ENCODE measurements at regions not wholly inside any gene's neighbourhood (a gene's known extent, or its start where the extent isn't known, plus 50 kb on each side); places are given as distances from the start of the nearest gene placed in this dataset.

- DNase-seq (ENCODE audit: low spot score) (no peak), ATAC-seq (ENCODE audit: low read depth) (no peak)
- Histone ChIP-seq H3K4me3 (ENCODE audit: severe bottlenecking) (no peak overlapping the region), H3K36me3 (ENCODE audit: low read depth) (no peaks in the 10 kb centered on the region), H3K27ac (ENCODE audit: poor library complexity, severe bottlenecking) (no peak overlapping the region), H3K27me3 (ENCODE audit: insufficient read depth, poor library complexity, severe bottlenecking) (no peaks in the 10 kb centered on the region), H3K9me3 (ENCODE audit: severe bottlenecking) (no peaks in the 10 kb centered on the region), H3K4me1 (ENCODE audit: insufficient read depth, poor library complexity, severe bottlenecking) (no peaks in the 10 kb centered on the region)
- TF ChIP-seq, protein P1, sequence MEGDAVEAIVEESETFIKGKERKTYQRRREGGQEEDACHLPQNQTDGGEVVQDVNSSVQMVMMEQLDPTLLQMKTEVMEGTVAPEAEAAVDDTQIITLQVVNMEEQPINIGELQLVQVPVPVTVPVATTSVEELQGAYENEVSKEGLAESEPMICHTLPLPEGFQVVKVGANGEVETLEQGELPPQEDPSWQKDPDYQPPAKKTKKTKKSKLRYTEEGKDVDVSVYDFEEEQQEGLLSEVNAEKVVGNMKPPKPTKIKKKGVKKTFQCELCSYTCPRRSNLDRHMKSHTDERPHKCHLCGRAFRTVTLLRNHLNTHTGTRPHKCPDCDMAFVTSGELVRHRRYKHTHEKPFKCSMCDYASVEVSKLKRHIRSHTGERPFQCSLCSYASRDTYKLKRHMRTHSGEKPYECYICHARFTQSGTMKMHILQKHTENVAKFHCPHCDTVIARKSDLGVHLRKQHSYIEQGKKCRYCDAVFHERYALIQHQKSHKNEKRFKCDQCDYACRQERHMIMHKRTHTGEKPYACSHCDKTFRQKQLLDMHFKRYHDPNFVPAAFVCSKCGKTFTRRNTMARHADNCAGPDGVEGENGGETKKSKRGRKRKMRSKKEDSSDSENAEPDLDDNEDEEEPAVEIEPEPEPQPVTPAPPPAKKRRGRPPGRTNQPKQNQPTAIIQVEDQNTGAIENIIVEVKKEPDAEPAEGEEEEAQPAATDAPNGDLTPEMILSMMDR (IDR thresholded peaks at IDR 0.05; ENCODE audit: poor library complexity, severe bottlenecking): no peak
These were observed 396.9 kb upstream of the CBLB start for GRCh38 chr3:106265704-106266103.

- no peaks in the 10 kb centered on the region for H3K4me1 ChIP-seq (ENCODE audit: insufficient read depth, poor library complexity, severe bottlenecking)
- no peaks in the 10 kb centered on the region for H3K36me3 ChIP-seq (ENCODE audit: low read depth)
- TF ChIP-seq, protein P1 (IDR thresholded peaks at IDR 0.05; ENCODE audit: poor library complexity, severe bottlenecking): no peak
- no peak overlapping the region for H3K4me3 ChIP-seq (ENCODE audit: severe bottlenecking)
- ATAC-seq (ENCODE audit: low read depth) (no peak), DNase-seq (ENCODE audit: low spot score) (no peak)
- no peaks in the 10 kb centered on the region for H3K9me3 ChIP-seq (ENCODE audit: severe bottlenecking)
- no peaks in the 10 kb centered on the region for H3K27me3 ChIP-seq (ENCODE audit: insufficient read depth, poor library complexity, severe bottlenecking)
- H3K27ac ChIP-seq (ENCODE audit: poor library complexity, severe bottlenecking): no peak overlapping the region
These were observed 399.9 kb upstream of the CBLB start for GRCh38 chr3:106268696-106269095.

GRCh38 chr3:106272302-106272701, 403.5 kb upstream of the CBLB start:
- TF ChIP-seq, protein P1 (IDR thresholded peaks at IDR 0.05; ENCODE audit: poor library complexity, severe bottlenecking): no peak

DNA sequence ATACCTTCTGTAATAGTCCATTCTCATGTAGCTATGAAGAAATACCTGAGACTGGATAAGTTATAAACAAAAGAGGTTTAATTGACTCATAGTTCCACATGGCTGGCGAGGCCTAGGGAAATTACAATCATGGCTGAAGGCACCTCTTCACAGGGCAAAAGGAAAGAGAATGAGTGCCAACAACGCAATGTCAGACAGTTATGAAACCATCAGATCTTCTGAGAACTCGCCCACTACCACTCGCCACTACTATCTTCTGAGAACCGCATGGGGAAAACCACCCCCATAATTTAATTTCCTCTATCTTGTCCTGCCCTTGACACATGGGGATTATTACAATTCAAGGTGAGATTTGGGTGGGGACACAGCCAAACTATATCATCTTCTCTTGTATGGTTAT, 406.8 kb upstream of the CBLB start:
- Histone ChIP-seq H3K4me3 (ENCODE audit: severe bottlenecking) (no peak overlapping the region), H3K4me1 (ENCODE audit: insufficient read depth, poor library complexity, severe bottlenecking) (no peaks in the 10 kb centered on the region), H3K9me3 (ENCODE audit: severe bottlenecking) (no peaks in the 10 kb centered on the region), H3K27me3 (ENCODE audit: insufficient read depth, poor library complexity, severe bottlenecking) (no peaks in the 10 kb centered on the region), H3K36me3 (ENCODE audit: low read depth) (no peaks in the 10 kb centered on the region), H3K27ac (ENCODE audit: poor library complexity, severe bottlenecking) (no peak overlapping the region)
- TF ChIP-seq, protein P1 (IDR thresholded peaks at IDR 0.05; ENCODE audit: poor library complexity, severe bottlenecking): no peak
- ATAC-seq (ENCODE audit: low read depth) (no peak), DNase-seq (ENCODE audit: low spot score) (no peak)

More at GRCh38 chr3:106272302-106272701, 403.5 kb upstream of the CBLB start:
- Histone ChIP-seq H3K9me3 (ENCODE audit: severe bottlenecking) (no peaks in the 10 kb centered on the region), H3K36me3 (ENCODE audit: low read depth) (no peaks in the 10 kb centered on the region), H3K27me3 (ENCODE audit: insufficient read depth, poor library complexity, severe bottlenecking) (no peaks in the 10 kb centered on the region), H3K4me3 (ENCODE audit: severe bottlenecking) (no peak overlapping the region), H3K27ac (ENCODE audit: poor library complexity, severe bottlenecking) (no peak overlapping the region), H3K4me1 (ENCODE audit: insufficient read depth, poor library complexity, severe bottlenecking) (no peaks in the 10 kb centered on the region)
- ATAC-seq (ENCODE audit: low read depth) (no peak), DNase-seq (ENCODE audit: low spot score) (no peak)

- Histone ChIP-seq H3K4me3 (ENCODE audit: severe bottlenecking) (no peak overlapping the region), H3K36me3 (ENCODE audit: low read depth) (no peaks in the 10 kb centered on the region), H3K27me3 (ENCODE audit: insufficient read depth, poor library complexity, severe bottlenecking) (no peaks in the 10 kb centered on the region), H3K27ac (ENCODE audit: poor library complexity, severe bottlenecking) (no peak overlapping the region), H3K9me3 (ENCODE audit: severe bottlenecking) (no peaks in the 10 kb centered on the region), H3K4me1 (ENCODE audit: insufficient read depth, poor library complexity, severe bottlenecking) (no peaks in the 10 kb centered on the region)
- DNase-seq (ENCODE audit: low spot score) (no peak), ATAC-seq (ENCODE audit: low read depth) (no peak)
- TF ChIP-seq, protein P1 (IDR thresholded peaks at IDR 0.05; ENCODE audit: poor library complexity, severe bottlenecking): no peak
These were observed 407.3 kb upstream of the CBLB start for GRCh38 chr3:106276151-106276550.
